ENCODE measurements at regions not wholly inside any gene's neighbourhood (a gene's known extent, or its start where the extent isn't known, plus 50 kb on each side); places are given as distances from the start of the nearest gene placed in this dataset.
"Not testable (repeated sequence)": the region's sequence is repeated elsewhere in the genome, so short reads cannot be mapped to it uniquely, and the experiment has no call there.

DNA sequence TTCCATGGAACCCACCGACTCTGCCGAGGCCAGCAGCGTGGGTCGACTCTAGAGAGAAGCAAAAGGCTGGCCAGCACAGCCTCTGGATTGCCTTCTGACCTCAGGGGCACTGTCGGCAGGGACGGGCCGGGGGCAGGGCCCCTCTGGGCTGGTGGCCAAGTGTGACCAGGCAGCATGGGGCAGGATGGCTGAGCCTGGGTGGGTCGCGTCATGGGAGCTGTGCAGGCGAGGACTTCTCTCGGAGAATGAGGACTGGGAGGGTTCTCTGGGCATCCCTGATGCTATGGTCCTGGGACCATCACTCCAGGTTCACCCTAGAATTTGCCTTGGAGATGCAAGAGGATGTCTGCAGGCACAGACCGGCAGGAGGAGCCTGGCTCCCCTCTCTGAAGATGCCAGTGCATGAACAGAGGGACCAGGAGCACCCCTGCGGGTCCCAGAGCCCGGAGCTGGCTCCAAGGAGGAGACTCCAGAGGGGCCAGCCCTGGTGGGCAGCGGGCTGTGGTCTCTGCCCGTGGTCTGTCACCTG, 289.2 kb downstream of the NDUFA10 start:
- no peaks in the 10 kb centered on the region for H3K27me3 Mint-ChIP-seq
- H3K9me3 Mint-ChIP-seq, result peaks cover 6% of the 10 kb centered on the region
- H3K4me1 Mint-ChIP-seq (ENCODE audit: low read depth), result no peaks in the 10 kb centered on the region
- H3K27ac Mint-ChIP-seq, result no peak overlapping the region
- H3K4me3 Mint-ChIP-seq, result no peak overlapping the region
- H3K36me3 Mint-ChIP-seq (ENCODE audit: low read depth), result no peaks in the 10 kb centered on the region
- DNase-seq, result no peak

DNA sequence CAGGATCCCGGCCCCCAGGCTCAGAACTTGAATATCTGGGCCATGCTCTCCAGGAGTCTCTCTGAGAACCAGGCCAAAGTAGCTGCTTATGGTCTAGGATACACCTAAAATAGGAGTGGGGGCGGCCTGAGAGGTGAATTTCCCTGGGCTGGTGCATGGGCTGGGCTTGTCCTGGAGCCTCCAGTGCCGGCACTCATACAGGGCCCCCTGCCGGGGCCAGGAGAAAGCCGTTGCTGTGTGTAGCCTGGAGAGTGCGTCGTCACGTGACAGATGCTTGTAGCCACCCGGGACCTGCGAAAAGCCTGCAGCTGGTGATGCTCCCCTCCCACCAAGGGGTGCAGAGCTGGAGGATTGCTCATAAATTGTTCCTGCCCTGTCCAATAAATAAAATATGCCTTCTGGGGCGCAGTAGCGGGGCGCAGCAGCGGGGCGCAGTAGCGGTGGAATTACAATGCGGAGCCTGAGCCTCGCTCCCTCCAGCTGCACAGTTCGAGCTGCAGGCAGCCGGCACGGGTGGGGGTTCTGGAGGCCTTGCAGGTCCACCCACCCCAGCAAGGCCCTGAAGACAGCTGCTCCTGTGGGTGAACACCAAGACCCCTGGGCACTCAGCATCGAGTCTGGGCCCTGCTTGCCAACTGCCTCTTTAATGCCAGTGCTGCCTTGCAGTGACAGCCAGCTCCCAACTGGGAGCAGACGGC, 289.9 kb downstream of the NDUFA10 start:
- Mint-ChIP-seq H3K27me3 (no peaks in the 10 kb centered on the region), H3K27ac (no peak overlapping the region), H3K4me1 (ENCODE audit: low read depth) (no peaks in the 10 kb centered on the region), H3K4me3 (no peak overlapping the region), H3K36me3 (ENCODE audit: low read depth) (no peaks in the 10 kb centered on the region), H3K9me3 (peaks cover 6% of the 10 kb centered on the region)
- DNase-seq, result no peak

DNA sequence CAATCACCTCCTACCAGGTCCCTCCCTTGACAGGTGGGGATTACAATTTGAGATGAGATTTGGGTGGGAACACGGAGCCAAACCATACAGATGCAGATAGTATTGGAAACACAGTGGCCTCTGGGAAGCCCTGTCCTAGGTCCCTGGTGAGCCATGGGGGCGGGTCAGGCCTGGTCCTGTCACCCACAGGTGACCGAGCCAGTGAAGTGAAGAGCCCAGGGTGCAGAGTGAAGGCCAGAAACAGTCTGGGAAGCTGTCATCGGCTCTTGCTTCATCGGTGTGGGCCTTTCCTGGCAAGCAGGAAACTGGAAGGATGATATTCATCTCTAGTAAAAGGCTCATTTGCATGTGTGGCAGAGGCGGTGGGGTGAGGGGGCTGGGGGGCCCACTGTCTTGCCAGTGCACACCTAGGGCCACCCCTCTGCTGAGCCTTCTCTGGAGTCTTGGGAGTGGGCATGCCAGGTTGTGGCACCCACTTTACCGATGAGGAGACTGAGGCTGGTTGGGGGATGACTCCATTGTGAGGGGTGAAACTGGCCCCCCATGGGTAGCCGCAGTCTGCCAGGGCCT, 290.6 kb downstream of the NDUFA10 start:
- Mint-ChIP-seq H3K4me3 (no peak overlapping the region), H3K27me3 (no peaks in the 10 kb centered on the region), H3K27ac (no peak overlapping the region), H3K36me3 (ENCODE audit: low read depth) (no peaks in the 10 kb centered on the region), H3K9me3 (peaks cover 6% of the 10 kb centered on the region), H3K4me1 (ENCODE audit: low read depth) (no peaks in the 10 kb centered on the region)
- no peak for DNase-seq

DNA sequence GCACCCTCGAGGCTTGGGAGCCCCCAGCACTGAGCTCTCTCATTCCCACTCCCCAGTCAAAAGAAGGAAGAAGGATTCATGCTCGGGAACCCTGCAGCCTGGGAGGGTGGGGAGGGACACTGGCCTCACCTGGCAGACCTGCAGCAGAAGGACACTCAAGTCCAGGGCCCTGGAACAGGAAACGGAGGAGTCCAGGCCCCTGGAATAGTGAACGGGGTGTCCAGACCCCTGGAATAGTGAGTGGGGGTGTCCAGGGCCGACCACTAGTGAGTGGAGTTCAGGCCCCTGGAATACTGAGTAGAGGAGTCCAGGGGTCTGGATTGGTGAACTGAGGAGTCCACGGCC, 292.5 kb downstream of the NDUFA10 start:
- Mint-ChIP-seq H3K4me3 (no peak overlapping the region), H3K4me1 (ENCODE audit: low read depth) (no peaks in the 10 kb centered on the region), H3K9me3 (peaks cover 6% of the 10 kb centered on the region), H3K27ac (no peak overlapping the region), H3K36me3 (ENCODE audit: low read depth) (no peaks in the 10 kb centered on the region), H3K27me3 (no peaks in the 10 kb centered on the region)
- DNase-seq, result no peak

DNA sequence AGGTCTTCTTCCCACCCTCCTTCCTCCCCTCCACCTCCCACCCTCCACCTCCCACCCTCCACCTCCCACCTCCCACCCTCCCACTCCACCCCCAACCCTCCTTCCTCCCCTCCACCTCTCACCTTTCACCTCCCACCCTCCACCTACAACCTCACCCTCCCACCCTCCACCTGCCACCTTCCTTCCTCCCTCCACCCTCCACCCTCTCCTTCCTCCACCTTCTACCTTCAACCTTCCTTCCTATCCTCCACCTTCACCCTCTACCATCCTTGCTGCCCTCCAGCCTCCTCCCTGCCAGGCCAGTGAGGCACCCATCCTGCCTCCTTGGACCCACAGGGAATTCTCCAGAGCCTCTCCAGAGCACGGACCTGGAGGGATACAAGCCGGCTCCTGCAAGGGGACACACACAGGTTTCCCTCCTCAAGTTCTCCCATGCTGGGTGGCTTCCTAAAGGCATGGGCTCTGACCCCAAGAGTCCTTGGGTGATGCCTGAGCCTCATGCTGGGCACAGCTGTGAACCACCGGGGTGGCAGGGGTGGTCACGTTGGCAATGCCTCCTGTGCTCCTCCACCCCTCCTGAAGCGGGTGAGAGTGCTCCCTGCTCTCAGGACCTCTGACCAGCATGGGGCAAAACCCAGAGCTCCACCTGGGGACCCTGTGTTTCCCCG, 293.0 kb downstream of the NDUFA10 start:
- no peaks in the 10 kb centered on the region for H3K36me3 Mint-ChIP-seq (ENCODE audit: low read depth)
- H3K4me3 Mint-ChIP-seq, result no peak overlapping the region
- H3K27ac Mint-ChIP-seq, result no peak overlapping the region

DNA sequence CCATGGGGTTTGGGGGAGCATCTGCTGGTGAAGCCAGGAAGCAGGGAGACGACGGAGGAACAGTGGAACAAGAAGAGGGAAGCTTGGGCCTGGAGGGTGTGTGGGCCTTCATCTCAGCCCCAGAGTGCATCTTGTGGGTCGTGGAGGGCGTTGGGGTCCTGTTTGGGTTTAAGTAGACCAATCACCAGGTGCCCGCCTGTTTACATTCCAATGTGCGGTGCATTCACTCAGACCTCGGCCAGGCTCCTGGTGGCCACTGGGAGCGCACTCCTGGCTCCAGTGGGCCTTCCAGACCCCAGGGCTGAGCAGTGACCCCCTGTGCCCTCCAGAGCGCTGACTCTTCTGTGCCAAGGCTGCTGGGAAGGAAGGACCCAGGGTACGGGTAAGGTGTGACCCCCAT, 293.7 kb downstream of the NDUFA10 start:
- H3K9me3 Mint-ChIP-seq, result peaks cover 6% of the 10 kb centered on the region

More for the DNA sequence above, 293.0 kb downstream of the NDUFA10 start:
- H3K9me3 Mint-ChIP-seq, result peaks cover 6% of the 10 kb centered on the region
- no peaks in the 10 kb centered on the region for H3K27me3 Mint-ChIP-seq
- no peaks in the 10 kb centered on the region for H3K4me1 Mint-ChIP-seq (ENCODE audit: low read depth)
- no peak for DNase-seq

DNA sequence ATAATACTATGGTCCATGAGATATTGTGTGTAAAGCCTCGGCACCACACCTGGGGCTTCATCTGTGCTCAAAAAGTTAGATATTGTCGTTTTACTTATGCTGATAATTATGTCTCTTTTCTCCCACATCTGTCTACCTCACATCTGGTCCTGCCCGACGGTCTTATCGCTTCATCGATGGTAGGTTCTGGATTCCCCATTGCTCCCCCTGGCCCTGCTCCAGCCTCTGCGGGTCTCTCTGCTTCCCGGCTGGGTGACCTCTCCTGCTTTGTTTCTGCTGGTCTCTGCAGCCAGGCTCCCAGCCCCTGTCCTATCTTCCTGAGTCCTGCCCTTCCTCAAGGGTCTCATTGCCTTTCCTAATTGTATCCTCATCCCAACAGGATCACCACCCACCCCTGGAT, 294.2 kb downstream of the NDUFA10 start:
- no peak for DNase-seq
- Mint-ChIP-seq H3K9me3 (peaks cover 6% of the 10 kb centered on the region), H3K4me1 (ENCODE audit: low read depth) (no peaks in the 10 kb centered on the region), H3K27ac (no peak overlapping the region), H3K4me3 (no peak overlapping the region), H3K27me3 (no peaks in the 10 kb centered on the region), H3K36me3 (ENCODE audit: low read depth) (no peaks in the 10 kb centered on the region)

More for the DNA sequence above, 293.7 kb downstream of the NDUFA10 start:
- no peaks in the 10 kb centered on the region for H3K27me3 Mint-ChIP-seq
- no peak overlapping the region for H3K4me3 Mint-ChIP-seq
- no peak overlapping the region for H3K27ac Mint-ChIP-seq
- H3K4me1 Mint-ChIP-seq (ENCODE audit: low read depth), result no peaks in the 10 kb centered on the region
- no peaks in the 10 kb centered on the region for H3K36me3 Mint-ChIP-seq (ENCODE audit: low read depth)
- no peak for DNase-seq

DNA sequence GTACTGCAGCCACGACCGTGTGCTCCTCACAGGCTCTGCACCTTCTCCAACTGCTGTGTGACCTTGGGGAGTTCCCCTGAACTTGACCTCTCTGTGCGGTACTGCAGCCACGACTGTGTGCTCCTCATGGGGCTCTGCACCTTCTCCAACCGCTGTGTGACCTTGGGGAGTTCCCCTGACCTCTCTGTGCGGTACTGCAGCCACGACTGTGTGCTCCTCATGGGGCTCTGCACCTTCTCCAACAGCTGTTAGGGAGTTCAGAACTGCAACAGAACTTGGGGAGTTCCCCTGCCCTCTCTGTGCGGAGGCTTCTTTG, 294.6 kb downstream of the NDUFA10 start:
- H3K4me1 Mint-ChIP-seq (ENCODE audit: low read depth); H3K27me3 Mint-ChIP-seq; H3K27ac Mint-ChIP-seq; H3K9me3 Mint-ChIP-seq; H3K36me3 Mint-ChIP-seq (ENCODE audit: low read depth); DNase-seq; H3K4me3 Mint-ChIP-seq: not testable (repeated sequence)

DNA sequence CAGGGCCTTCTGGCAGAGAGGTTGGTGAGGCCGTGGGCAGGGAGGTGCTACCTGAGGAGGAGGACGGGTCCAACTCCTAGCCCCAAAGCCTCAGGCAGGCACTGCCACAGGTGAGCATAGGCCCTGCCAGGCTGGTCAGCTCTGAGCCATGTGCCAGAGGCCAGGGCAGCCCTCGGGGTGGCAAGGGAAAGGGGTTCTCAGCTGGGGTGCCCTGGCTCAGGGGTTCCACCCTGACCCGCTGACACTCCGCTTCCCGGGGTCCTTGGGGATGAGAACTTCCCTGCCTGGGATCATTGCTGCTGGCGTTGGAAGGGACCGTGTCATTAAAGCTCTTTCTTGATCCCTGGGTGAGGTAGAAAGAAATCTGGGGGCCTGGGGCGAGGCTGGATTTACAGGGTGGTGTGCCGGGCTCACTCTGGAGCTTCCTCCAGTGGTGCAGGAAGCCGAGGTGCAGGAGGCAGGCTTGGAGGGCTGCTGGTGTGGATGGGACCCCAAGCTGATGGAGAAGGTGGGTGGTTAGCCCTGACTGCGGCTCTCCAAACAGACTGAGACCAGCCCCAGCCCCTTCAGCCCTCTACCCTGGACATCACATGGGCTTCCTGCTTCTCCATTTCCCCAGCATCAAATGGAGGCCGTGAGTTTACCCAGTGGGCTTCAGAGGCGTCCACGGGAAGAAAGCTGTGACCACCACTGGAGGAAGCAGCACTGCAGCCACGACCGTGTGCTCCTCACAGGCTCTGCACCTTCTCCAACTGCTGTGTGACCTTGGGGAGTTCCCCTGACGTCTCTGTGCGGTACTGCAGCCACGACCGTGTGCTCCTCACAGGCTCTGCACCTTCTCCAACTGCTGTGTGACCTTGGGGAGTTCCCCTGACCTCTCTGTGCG, 295.2 kb downstream of the NDUFA10 start:
- H3K36me3 Mint-ChIP-seq (ENCODE audit: low read depth), result no peaks in the 10 kb centered on the region
- no peaks in the 10 kb centered on the region for H3K27me3 Mint-ChIP-seq
- H3K4me3 Mint-ChIP-seq, result no peak overlapping the region
- peaks cover 6% of the 10 kb centered on the region for H3K9me3 Mint-ChIP-seq
- H3K27ac Mint-ChIP-seq, result no peak overlapping the region
- H3K4me1 Mint-ChIP-seq (ENCODE audit: low read depth), result no peaks in the 10 kb centered on the region
- DNase-seq, result no peak

DNA sequence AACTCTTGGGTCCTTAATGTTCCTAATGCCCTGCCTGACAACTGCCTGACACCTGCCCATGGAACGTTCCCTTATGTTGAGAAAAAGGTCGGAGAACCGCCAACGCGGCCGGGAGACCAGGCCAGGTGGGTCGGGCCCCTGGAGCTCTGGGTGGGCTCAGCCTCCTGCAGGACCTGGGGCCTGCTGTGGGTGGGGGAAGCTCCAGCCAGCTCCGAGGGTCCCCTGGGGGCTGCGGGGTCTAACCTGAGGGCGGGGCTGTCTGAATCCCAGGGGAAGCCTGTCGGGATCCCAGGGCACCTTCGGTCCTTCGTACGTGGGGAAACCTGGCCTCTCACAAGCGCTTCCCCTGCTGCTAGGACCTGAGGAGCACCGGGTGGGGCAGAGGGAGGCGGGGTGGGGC, 296.0 kb downstream of the NDUFA10 start:
- DNase-seq, result no peak
- H3K9me3 Mint-ChIP-seq, result peaks cover 4% of the 10 kb centered on the region
- H3K36me3 Mint-ChIP-seq (ENCODE audit: low read depth), result no peaks in the 10 kb centered on the region
- no peaks in the 10 kb centered on the region for H3K27me3 Mint-ChIP-seq
- no peak overlapping the region for H3K4me3 Mint-ChIP-seq
- H3K4me1 Mint-ChIP-seq (ENCODE audit: low read depth), result no peaks in the 10 kb centered on the region
- H3K27ac Mint-ChIP-seq, result no peak overlapping the region

DNA sequence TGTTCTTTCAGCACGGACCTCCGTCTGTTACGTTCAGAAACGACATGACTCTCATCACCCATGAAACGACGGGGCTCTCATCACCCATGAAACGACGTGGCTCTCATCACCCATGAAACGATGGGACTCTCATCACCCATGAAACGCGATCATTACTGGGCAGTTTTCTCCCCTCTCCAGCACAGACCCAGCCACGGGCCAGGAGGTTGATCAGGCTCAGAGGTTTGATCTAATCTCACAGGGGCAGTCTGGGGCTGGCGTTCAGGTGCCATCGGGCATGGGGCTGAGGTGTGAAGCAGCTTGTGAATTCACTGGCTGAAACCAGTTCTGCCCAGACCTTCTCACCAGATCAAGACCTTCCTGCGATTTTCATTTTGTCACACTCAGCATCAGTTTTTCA, 296.4 kb downstream of the NDUFA10 start:
- H3K4me3 Mint-ChIP-seq, result no peak overlapping the region

DNA sequence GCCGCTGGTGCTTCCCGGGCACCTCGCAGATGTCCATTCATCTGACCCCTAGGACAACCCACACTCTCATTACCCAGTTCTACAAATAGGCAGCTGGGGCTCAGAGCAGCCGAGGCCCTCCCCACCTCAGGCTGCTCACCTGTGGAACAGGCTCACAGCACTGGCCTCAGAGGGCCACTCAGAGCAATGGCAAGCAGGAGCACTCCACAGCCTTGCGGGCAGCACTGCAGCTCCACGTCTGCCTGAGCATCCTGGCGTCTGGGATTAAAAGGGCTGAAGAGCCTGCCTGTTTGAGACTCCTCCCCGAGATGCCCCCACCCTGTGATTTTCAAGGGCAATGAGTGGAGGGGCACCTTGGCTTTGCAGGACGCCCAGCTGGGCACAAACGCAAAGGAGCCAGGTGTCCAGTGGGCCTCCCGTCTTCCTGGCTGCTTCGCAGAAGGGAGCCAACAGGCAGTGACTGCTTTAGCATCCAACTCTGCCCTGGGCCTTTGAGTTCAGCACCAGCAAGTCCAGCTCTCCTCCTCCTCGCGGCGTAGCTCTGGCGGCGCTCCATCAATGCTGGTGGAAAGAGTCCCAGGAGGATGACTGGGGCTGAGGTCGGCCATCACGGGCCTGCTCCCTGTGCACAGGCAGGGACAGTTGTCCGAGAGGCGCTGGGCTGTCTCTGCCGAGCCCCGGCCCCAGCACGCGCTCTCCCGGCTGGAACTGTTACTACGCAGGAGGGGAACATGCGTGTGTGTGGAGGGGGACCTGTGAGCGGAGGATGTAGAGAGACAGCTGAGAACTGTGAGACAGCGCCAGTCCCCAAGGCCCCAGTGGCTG, 297.2 kb downstream of the NDUFA10 start:
- Mint-ChIP-seq H3K9me3 (no peaks in the 10 kb centered on the region), H3K27ac (no peak overlapping the region), H3K4me1 (ENCODE audit: low read depth) (no peaks in the 10 kb centered on the region), H3K36me3 (ENCODE audit: low read depth) (no peaks in the 10 kb centered on the region), H3K4me3 (no peak overlapping the region), H3K27me3 (no peaks in the 10 kb centered on the region)
- DNase-seq, result no peak

More for the DNA sequence above, 296.4 kb downstream of the NDUFA10 start:
- no peaks in the 10 kb centered on the region for H3K36me3 Mint-ChIP-seq (ENCODE audit: low read depth)
- no peaks in the 10 kb centered on the region for H3K27me3 Mint-ChIP-seq
- peaks cover under 1% of the 10 kb centered on the region for H3K9me3 Mint-ChIP-seq
- no peak for DNase-seq
- no peak overlapping the region for H3K27ac Mint-ChIP-seq
- H3K4me1 Mint-ChIP-seq (ENCODE audit: low read depth), result no peaks in the 10 kb centered on the region

DNA sequence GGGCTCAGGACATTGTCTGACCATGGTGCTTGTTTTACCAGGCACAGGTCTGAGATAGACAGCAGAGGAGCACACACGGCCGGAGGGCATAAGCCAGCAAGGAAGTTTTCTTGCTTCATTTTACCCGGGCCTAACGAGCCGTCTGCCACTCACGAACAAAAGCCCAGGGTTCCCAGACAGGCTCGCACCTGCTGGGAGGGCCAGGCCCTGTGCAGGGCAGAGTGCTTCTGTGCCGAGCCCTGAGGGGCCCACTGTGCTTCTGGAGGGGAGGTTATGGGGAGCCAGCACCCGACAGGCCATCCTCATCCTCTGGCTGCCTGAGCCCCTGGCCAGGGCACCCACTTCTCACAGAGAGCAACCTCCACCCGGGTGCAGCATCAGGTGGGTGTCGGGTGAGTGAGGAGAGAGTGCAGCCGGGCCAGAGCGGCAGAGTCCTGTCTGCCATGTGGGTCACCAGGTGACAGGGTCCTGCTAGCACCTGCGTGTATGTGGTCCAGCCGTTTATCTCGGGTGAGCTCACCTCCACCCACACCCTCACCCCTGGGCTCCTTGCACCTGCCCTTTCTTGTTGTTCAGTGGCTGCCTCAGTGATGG, 297.9 kb downstream of the NDUFA10 start:
- Mint-ChIP-seq H3K4me1 (ENCODE audit: low read depth) (no peaks in the 10 kb centered on the region), H3K36me3 (ENCODE audit: low read depth) (no peaks in the 10 kb centered on the region), H3K9me3 (no peaks in the 10 kb centered on the region), H3K4me3 (no peak overlapping the region), H3K27me3 (no peaks in the 10 kb centered on the region), H3K27ac (no peak overlapping the region)
- DNase-seq, result no peak
